DMS153 treated with DMSO at 0.1 percent for 48 hours (cell line): ENCODE measurements at regions not wholly inside any gene's neighbourhood (a gene's known extent, or its start where the extent isn't known, plus 50 kb on each side); places are given as distances from the start of the nearest gene placed in this dataset.
"Not testable (repeated sequence)": the region's sequence is repeated elsewhere in the genome, so short reads cannot be mapped to it uniquely, and the experiment has no call there.

Experiments
- DNase-seq: peaks from one replicate; lab custom pipeline; 2025; ENCODE audit not compliant: unreplicated experiment; lab: John Stamatoyannopoulos, UW

- no peak for DNase-seq
Observed at GRCh38 chr21:28104346-28104745, 888.3 kb downstream of the LTN1 start.

GRCh38 chr21:28100366-28100765 lies 892.3 kb downstream of the LTN1 start:
- no peak for DNase-seq

- DNase-seq = no peak
Observed at GRCh38 chr21:28099001-28099705, 893.5 kb downstream of the LTN1 start.

GRCh38 chr21:28091466-28091865 lies 901.2 kb downstream of the LTN1 start:
- DNase-seq = no peak

- DNase-seq = no peak
Observed at GRCh38 chr21:28090546-28090945, 902.1 kb downstream of the LTN1 start.

GRCh38 chr21:28089599-28090441 lies 902.9 kb downstream of the LTN1 start:
- no peak for DNase-seq

- no peak for DNase-seq
Observed at GRCh38 chr21:28086861-28087581, 905.7 kb downstream of the LTN1 start.

- no peak for DNase-seq
Observed at GRCh38 chr21:28084951-28085350, 907.7 kb downstream of the LTN1 start.

- no peak for DNase-seq
Observed at GRCh38 chr21:28083350-28083749, 909.3 kb downstream of the LTN1 start.

GRCh38 chr21:28078126-28078525 lies 914.6 kb downstream of the LTN1 start:
- no peak for DNase-seq

GRCh38 chr21:28074676-28075075 lies 918.0 kb downstream of the LTN1 start:
- DNase-seq = no peak

- no peak for DNase-seq
Observed at GRCh38 chr21:28072601-28073000, 920.1 kb downstream of the LTN1 start.

- no peak for DNase-seq
Observed at GRCh38 chr21:28069450-28069923, 923.2 kb downstream of the LTN1 start.

- no peak for DNase-seq
Observed at GRCh38 chr21:28068455-28069358, 924.0 kb downstream of the LTN1 start.

- no peak for DNase-seq
Observed at GRCh38 chr21:28066596-28067387, 925.9 kb downstream of the LTN1 start.

- DNase-seq = no peak
Observed at GRCh38 chr21:28066076-28066475, 926.6 kb downstream of the LTN1 start.

GRCh38 chr21:28063241-28064216 lies 929.1 kb downstream of the LTN1 start:
- no peak for DNase-seq

- not testable (repeated sequence) for DNase-seq
Observed at GRCh38 chr21:28052956-28053355, 939.7 kb downstream of the LTN1 start.

- not testable (repeated sequence) for DNase-seq
Observed at GRCh38 chr21:28051649-28052048, 941.0 kb downstream of the LTN1 start.
